ENCODE measurements at regions not wholly inside any gene's neighbourhood (a gene's known extent, or its start where the extent isn't known, plus 50 kb on each side); places are given as distances from the start of the nearest gene placed in this dataset.
"Not testable (repeated sequence)": the region's sequence is repeated elsewhere in the genome, so short reads cannot be mapped to it uniquely, and the experiment has no call there.

DNA sequence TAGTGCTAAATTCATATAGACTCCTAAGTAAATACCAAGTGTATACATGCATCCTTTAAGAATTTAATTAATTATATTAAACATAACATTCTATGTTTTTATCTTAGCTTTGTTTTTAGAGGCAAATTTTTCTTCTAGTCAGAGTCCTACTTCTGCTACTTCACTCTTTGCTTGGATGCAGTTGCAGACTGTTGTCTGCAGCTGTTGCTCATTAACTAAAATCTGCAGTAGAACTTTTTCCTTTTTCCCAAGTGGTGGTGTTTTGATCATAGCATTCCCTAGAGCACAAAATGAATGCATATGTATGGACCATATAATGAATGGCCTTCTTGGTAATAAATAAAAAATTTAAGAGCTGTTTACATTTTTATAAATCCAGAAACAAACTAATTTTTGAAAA is 198.3 kb downstream of the CASP12 start:
- FAIRE-seq: no peak

GRCh38 chr11:104695065-104695463 is 203.2 kb downstream of the CASP12 start:
- no peak for FAIRE-seq

DNA sequence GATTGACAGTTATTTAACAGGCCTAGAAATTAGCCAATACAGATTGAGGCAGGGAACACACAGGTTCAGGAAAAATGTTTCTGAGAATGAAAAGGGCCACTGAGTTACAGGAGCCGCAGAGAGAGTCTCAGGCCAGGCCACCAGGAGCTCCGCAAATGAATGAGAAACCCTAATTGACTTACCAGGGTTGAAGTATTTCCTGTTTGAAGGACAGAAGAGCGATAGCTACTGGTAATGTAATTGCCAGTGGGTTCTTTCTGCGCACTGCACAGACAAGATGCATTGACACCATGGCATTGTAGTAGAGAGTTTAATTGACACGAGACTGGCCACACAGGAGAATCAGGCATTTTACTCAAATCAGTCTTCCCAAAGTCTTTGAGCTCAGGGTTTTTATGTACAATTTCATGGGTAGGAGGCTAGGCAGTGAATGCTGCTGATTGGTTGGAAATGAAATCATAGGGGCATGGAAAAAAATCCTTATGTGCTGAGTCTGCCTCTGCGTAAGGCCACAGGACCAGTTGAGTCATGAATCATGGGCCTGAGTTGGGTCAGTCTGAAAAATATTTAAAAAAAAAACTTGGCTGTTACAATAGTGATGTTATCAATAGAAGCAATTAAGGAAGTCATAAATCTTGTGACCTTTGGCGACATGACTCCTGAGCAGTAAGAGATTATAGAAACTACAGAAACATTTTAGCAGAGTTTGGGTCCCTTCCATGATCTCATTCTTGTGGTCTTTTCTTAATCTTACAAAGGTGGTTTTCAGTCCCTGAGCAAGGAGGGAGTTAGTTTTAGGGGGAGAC is 203.8 kb downstream of the CASP12 start:
- no peak for FAIRE-seq

DNA sequence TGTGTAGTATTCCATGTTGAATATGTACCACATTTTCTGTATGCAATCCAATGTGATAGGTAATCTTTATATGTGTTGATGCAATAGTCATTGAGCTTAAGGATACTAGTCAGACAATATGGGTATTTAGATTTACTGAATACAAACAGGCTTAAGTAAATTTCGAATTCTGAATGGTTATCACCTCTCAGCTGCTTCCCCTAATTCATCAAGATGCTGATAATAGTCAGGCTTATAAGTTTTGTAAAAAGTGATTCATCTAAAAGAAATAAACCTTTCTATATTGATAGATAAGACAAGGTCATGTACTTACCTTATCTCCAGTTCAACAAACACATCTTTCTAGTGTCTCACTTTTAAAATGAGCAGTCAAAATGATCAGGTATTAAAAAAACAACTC is 205.5 kb downstream of the CASP12 start:
- no peak for FAIRE-seq

- FAIRE-seq: no peak
These were observed 207.1 kb downstream of the CASP12 start for GRCh38 chr11:104691129-104691528.

- no peak for FAIRE-seq
These were observed 208.0 kb downstream of the CASP12 start for GRCh38 chr11:104690241-104690640.

DNA sequence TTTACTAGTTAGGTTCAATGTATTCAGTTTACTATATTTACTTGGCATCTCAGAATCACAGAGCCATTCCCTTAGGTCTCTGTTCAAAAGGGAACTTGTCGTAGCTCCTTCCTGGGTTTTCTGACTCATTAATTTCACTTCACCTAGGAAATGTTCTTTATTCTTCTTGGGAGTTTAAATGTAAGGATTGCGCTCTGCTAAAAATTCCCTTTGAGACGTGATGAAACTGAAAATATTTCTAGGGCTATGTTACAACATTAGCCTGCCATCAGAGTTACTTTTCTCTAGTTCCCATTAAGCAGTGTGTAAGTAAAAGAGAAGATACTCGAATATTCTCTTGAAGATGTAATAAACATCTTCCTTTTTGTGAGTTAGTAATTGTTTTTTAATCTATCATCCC is 209.5 kb downstream of the CASP12 start:
- FAIRE-seq: no peak

GRCh38 chr11:104682206-104682605 is 216.1 kb downstream of the CASP12 start:
- FAIRE-seq: no peak

DNA sequence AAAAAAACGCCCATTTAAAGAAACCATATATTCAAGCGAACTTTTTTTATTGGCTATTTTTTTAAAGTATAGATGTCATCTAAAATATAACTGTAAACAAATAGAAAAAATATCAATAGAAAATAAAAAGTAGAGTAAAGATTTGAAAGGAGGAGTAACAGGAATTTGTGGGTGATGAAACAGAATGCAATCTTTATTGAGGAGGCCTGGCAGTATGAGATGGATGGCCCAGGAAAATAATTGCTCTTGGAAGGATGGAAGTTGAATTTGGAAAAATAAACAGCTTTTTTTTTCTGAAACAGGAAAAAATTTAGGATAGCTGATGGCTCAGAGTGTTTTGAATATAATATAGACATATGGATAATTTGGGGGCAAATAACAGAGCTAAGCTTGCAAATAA is 219.0 kb downstream of the CASP12 start:
- no peak for FAIRE-seq

- FAIRE-seq: no peak
These were observed 219.9 kb downstream of the CASP12 start for GRCh38 chr11:104678408-104678807.

GRCh38 chr11:104677069-104677468 is 221.2 kb downstream of the CASP12 start:
- FAIRE-seq: not testable (repeated sequence)

- FAIRE-seq: no peak
These were observed 225.4 kb downstream of the CASP12 start for GRCh38 chr11:104672897-104673296.

GRCh38 chr11:104668797-104669463 is 229.3 kb downstream of the CASP12 start:
- FAIRE-seq: no peak

DNA sequence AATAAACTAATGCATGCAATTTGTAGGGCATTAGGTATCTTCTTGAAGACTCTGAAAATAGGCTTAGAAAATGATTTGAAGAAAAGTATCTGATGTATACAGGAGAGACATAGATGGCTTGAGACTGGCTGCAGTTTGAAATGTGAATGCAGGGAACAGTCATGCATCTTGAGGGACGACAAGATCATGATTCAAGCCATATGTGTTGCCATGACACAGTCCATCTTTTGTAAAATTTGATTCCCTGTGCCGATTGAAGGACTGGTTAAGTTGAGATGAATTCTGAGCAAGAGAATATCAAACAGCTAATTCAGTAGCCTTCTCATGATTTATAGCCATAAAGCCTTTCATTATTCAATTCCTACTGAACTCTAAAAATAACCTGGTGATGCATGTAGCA is 231.6 kb downstream of the CASP12 start:
- FAIRE-seq: no peak

DNA sequence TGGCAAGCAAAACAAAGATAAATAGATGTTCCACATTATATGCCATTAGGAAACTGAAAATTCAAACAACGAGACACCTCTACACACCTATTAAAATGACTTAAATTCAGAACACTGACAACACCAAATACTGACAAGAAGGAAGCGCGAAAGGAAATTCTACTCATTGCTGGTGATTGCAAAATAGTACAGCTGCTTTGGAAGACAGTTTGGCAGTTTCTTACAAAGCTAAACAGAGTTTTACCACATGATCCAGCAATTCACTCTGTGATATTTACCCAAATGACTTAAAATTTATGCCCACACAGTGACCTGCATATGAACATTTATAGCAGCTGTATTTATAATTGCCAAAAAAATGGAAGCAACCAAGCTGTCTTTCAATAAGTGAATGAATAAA is 232.6 kb downstream of the CASP12 start:
- no peak for FAIRE-seq

- no peak for FAIRE-seq
These were observed 234.8 kb downstream of the CASP12 start for GRCh38 chr11:104663190-104664140.

GRCh38 chr11:104661901-104662300 is 236.4 kb downstream of the CASP12 start:
- no peak for FAIRE-seq

DNA sequence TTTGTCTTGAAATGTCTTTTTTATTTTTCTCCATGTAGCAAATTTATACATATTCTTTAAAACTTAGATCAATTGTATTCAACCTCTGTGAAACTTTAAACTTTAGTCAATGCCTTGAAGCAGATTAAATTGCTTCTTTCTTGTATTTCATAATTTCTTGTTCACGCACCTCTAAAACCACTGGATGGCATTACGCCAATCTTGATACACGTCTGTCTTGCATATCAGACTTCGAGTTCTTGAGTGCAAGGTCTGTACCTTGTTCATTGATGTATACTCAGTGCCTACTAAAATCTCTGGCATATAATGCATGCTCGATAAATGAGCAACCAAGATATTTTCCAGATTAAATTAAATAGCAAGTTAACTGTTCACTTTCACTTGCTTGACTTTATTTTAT is 236.8 kb downstream of the CASP12 start:
- FAIRE-seq: no peak

DNA sequence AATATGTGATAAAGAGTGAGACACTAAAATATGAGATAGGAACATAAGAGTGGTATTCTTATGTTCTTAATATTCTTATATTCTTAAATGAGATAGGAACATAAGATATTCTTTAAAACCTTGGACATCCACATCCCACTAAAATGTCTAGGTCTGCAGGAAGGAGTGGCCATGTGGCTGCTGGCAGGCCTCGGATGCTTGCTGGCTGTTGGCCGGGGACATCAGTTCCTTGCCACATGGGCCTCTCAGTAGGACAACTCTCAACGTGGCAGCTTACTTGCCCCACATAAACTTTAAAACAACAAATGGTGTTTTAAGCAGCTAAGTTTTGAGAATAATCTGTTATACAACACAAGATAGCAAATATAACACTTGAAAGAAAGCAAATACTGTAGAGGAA is 240.1 kb downstream of the CASP12 start:
- FAIRE-seq: no peak

DNA sequence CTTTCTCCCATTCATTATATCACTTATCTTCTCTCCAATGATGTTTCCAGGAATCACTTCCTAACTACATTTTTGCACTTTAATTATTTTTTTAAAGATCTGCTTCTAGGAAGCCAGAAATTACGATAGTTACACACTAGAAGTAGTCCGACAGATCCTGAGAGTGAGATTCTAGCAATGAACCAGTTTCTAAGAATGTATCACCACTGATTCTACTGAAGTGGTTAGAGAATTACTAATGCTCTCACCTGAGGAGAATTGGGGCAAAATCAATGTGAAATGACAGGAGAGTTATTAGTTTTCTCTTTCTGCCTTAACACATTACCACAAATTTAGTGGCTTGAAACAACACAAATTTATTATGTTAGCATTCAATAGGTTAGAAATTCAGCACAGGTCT is 241.2 kb downstream of the CASP12 start:
- no peak for FAIRE-seq

DNA sequence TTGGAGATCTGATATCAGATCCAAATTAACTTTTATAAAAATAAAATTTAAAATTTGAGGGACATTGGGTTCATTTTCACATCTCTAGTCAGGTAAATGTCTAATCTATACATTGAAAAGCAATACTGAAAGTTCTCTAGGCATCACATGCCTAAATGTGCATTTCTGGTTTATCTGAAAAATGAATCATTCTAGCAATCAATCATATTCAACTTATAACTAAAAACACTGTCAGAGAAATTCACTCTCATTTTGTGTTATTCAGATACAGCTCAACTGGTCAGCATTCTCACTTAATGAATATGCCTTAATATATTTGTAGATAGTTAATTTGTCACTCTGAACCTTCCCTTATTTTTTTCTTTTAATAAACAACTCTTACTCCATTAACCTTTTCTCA is 243.2 kb downstream of the CASP12 start:
- FAIRE-seq: no peak

- no peak for FAIRE-seq
These were observed 244.0 kb downstream of the CASP12 start for GRCh38 chr11:104654181-104654813.

- FAIRE-seq: no peak
These were observed 244.9 kb downstream of the CASP12 start for GRCh38 chr11:104653407-104653806.
